ENCODE measurements at regions not wholly inside any gene's neighbourhood (a gene's known extent, or its start where the extent isn't known, plus 50 kb on each side); places are given as distances from the start of the nearest gene placed in this dataset.

- no peak for DNase-seq (ENCODE audit: low spot score)
- Histone ChIP-seq H3K36me3 (replicated peaks; ENCODE audit: insufficient read depth, low read depth) (no peaks in the 10 kb centered on the region), H3K9me2 (replicated peaks; ENCODE audit: insufficient read depth) (no peaks in the 10 kb centered on the region), H3K4me1 (ENCODE audit: insufficient read depth) (no peaks in the 10 kb centered on the region), H3K4me2 (no peak overlapping the region), H4K20me1 (ENCODE audit: insufficient read depth, poor library complexity, severe bottlenecking) (no peaks in the 10 kb centered on the region), H3K79me2 (no peaks in the 10 kb centered on the region), H3K9me3 (ENCODE audit: low read depth) (no peaks in the 10 kb centered on the region), H3K27ac (no peak overlapping the region), H3K27me3 (no peaks in the 10 kb centered on the region), H3K4me3 (no peak overlapping the region), H2AFZ (no peak overlapping the region)
- no peak for TF ChIP-seq CTCF (IDR thresholded peaks at IDR 0.05; ENCODE audit: poor library complexity)
- TF ChIP-seq EZH2 (IDR thresholded peaks at IDR 0.05; ENCODE audit: borderline replicate concordance), result no peak
- TF ChIP-seq EZH2phosphoT487 (IDR thresholded peaks at IDR 0.05; ENCODE audit: low read depth, severe bottlenecking, unreplicated experiment), result no peak
- WGBS (ENCODE audit: low lambda C conversion rate, missing lambda C conversion rate), result 91% methylated on average over 8 of the region's 8 CpGs
Observed at GRCh38 chr2:831225-831536, 119.5 kb upstream of the SNTG2 start.

- Histone ChIP-seq H3K4me2 (no peak overlapping the region), H2AFZ (no peak overlapping the region), H3K27me3 (no peaks in the 10 kb centered on the region), H3K27ac (no peak overlapping the region), H3K4me1 (ENCODE audit: insufficient read depth) (no peaks in the 10 kb centered on the region), H3K4me3 (no peak overlapping the region), H4K20me1 (ENCODE audit: insufficient read depth, poor library complexity, severe bottlenecking) (no peaks in the 10 kb centered on the region), H3K9me3 (ENCODE audit: low read depth) (no peaks in the 10 kb centered on the region), H3K79me2 (no peaks in the 10 kb centered on the region), H3K9me2 (replicated peaks; ENCODE audit: insufficient read depth) (no peaks in the 10 kb centered on the region), H3K36me3 (replicated peaks; ENCODE audit: insufficient read depth, low read depth) (no peaks in the 10 kb centered on the region)
- no peak for DNase-seq (ENCODE audit: low spot score)
- WGBS (ENCODE audit: low lambda C conversion rate, missing lambda C conversion rate), result 81% methylated on average over 10 of the region's 10 CpGs
- TF ChIP-seq CTCF (IDR thresholded peaks at IDR 0.05; ENCODE audit: poor library complexity), result no peak
- TF ChIP-seq EZH2 (IDR thresholded peaks at IDR 0.05; ENCODE audit: borderline replicate concordance), result no peak
- no peak for TF ChIP-seq EZH2phosphoT487 (IDR thresholded peaks at IDR 0.05; ENCODE audit: low read depth, severe bottlenecking, unreplicated experiment)
Observed at GRCh38 chr2:830419-831224, 120.0 kb upstream of the SNTG2 start.

GRCh38 chr2:829047-829446, 121.6 kb upstream of the SNTG2 start:
- no peaks in the 10 kb centered on the region for H3K36me3 ChIP-seq (replicated peaks; ENCODE audit: insufficient read depth, low read depth)
- H4K20me1 ChIP-seq (ENCODE audit: insufficient read depth, poor library complexity, severe bottlenecking), result no peaks in the 10 kb centered on the region
- H3K9me3 ChIP-seq (ENCODE audit: low read depth), result no peaks in the 10 kb centered on the region
- no peaks in the 10 kb centered on the region for H3K27me3 ChIP-seq
- H3K79me2 ChIP-seq, result no peaks in the 10 kb centered on the region
- H3K9me2 ChIP-seq (replicated peaks; ENCODE audit: insufficient read depth), result no peaks in the 10 kb centered on the region
- H3K27ac ChIP-seq, result no peak overlapping the region
- no peak overlapping the region for H2AFZ ChIP-seq
- TF ChIP-seq EZH2phosphoT487 (IDR thresholded peaks at IDR 0.05; ENCODE audit: low read depth, severe bottlenecking, unreplicated experiment), result no peak
- no peak for TF ChIP-seq EZH2 (IDR thresholded peaks at IDR 0.05; ENCODE audit: borderline replicate concordance)
- TF ChIP-seq CTCF (IDR thresholded peaks at IDR 0.05; ENCODE audit: poor library complexity), result no peak
- H3K4me2 ChIP-seq, result no peak overlapping the region
- WGBS (ENCODE audit: low lambda C conversion rate, missing lambda C conversion rate), result 96% methylated on average over 6 of the region's 6 CpGs
- H3K4me1 ChIP-seq (ENCODE audit: insufficient read depth), result no peaks in the 10 kb centered on the region
- no peak for DNase-seq (ENCODE audit: low spot score)
- H3K4me3 ChIP-seq, result no peak overlapping the region

All from hepatocyte (in vitro differentiated cells).